GM12864 (cell line): ENCODE measurements at regions not wholly inside any gene's neighbourhood (a gene's known extent, or its start where the extent isn't known, plus 50 kb on each side); places are given as distances from the start of the nearest gene placed in this dataset.

Source experiments
- DNase-seq: peaks from one replicate; pipeline ENCODE4 v3.0.0-alpha.2; 2011; ENCODE audit warnings: low read depth
- H3K4me3 ChIP-seq: 2 replicates; pipeline ENCODE4 v1.5.1; 2011; ENCODE audit warnings: mild to moderate bottlenecking, low read depth, low read length, control low read depth
- TF ChIP-seq, protein P1 (sequence below): IDR thresholded peaks from 2 replicates; pipeline ENCODE4 v1.5.1; 2011; ENCODE audit warnings: low read depth, mild to moderate bottlenecking, moderate library complexity, low read length, control low read depth, inconsistent platforms; ENCODE audit errors: missing control alignments

- DNase-seq, result no peak
- TF ChIP-seq, protein P1, sequence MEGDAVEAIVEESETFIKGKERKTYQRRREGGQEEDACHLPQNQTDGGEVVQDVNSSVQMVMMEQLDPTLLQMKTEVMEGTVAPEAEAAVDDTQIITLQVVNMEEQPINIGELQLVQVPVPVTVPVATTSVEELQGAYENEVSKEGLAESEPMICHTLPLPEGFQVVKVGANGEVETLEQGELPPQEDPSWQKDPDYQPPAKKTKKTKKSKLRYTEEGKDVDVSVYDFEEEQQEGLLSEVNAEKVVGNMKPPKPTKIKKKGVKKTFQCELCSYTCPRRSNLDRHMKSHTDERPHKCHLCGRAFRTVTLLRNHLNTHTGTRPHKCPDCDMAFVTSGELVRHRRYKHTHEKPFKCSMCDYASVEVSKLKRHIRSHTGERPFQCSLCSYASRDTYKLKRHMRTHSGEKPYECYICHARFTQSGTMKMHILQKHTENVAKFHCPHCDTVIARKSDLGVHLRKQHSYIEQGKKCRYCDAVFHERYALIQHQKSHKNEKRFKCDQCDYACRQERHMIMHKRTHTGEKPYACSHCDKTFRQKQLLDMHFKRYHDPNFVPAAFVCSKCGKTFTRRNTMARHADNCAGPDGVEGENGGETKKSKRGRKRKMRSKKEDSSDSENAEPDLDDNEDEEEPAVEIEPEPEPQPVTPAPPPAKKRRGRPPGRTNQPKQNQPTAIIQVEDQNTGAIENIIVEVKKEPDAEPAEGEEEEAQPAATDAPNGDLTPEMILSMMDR, result no peak
- H3K4me3 ChIP-seq, result no peak overlapping the region
These were observed 497.7 kb downstream of the FUT8 start for GRCh38 chr14:65910108-65910786.

- TF ChIP-seq, protein P1, result no peak
- DNase-seq, result no peak
- no peak overlapping the region for H3K4me3 ChIP-seq
These were observed 502.6 kb downstream of the FUT8 start for GRCh38 chr14:65915125-65915524.

GRCh38 chr14:65916055-65916454 is 503.5 kb downstream of the FUT8 start:
- TF ChIP-seq, protein P1, result no peak
- DNase-seq, result no peak
- no peak overlapping the region for H3K4me3 ChIP-seq

DNA sequence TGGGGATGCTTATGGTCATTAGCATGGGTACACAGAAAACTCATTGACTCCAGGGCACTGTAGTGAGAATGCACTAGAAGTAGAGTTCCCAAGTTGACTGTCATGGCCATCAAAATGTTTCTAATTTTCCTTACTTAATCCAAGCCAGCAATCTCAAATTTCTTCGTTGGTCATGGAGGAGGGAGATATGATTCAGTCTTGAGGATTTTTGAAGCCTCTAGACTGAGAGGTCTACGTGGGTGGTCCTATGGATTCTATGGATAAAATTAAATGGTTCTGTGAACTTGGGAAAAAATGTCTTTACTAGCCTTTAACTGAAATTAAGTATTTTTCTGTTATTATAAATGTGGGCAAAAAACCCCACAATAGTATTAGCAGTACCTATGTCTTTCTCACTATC is 508.5 kb downstream of the FUT8 start:
- no peak overlapping the region for H3K4me3 ChIP-seq
- TF ChIP-seq, protein P1, result no peak
- DNase-seq, result no peak

DNA sequence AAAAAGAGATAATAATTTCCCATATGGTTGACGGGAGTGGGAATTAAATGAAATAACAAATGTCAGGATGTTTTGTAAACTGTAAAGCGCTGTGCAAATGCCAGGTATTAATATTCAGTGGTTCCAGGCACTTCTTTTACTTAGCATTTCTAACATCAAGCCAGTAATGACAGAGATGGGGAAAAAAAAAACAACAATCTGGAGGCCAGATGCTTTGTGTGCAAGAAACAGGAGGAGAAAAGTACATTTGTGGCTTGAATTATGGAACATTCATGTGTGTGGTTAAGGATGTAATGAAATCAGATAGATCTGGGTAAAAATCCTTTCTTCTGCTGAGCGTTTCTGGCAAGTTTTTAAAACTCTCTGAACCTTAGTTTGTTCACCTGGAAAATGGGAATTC is 509.6 kb downstream of the FUT8 start:
- TF ChIP-seq, protein P1, result no peak
- DNase-seq, result no peak
- no peak overlapping the region for H3K4me3 ChIP-seq

DNA sequence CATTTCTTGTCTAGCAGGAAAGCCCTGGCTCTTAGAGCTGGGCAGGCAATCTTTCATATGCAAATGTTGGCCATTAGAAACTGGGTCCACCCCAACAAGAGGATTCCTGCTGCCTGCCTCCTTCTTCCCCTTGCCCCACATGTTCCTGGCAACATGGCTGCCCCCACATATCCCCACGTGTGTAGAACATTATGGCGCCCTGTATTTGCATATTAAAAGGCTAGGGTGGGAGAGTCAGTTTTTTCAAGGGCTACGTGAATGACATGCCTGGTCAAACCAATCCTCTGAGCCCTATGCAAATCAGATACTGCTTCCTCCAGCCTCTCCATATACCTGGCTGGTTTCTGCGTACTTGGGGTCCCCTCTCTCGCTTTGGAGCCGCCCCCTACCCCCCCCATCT is 514.0 kb downstream of the FUT8 start:
- no peak for DNase-seq
- H3K4me3 ChIP-seq, result no peak overlapping the region
- TF ChIP-seq, protein P1, result no peak
